Testis (tissue), 2 donors: ENCODE measurements at regions not wholly inside any gene's neighbourhood (a gene's known extent, or its start where the extent isn't known, plus 50 kb on each side); places are given as distances from the start of the nearest gene placed in this dataset.

Experiments
- CTCF ChIP-seq, 3 experiments: fragments of 450-650 bp in 2 of 3; fragments of 200-600 bp in 1 of 3; sonication (generic) in 1 of 3; IDR thresholded peaks; one replicate each; pipeline ENCODE4 v1.5.1; 2016 to 2019; ENCODE audit warnings: antibody characterized with exemption in 3 of 3, mild to moderate bottlenecking in 2 of 3, moderate library complexity in 1 of 3
- POLR2A ChIP-seq: fragments of 450-650 bp; IDR thresholded peaks from one replicate; pipeline ENCODE4 v1.6.1; 2017; ENCODE audit warnings: antibody characterized with exemption, mild to moderate bottlenecking, moderate library complexity

GRCh38 chr10:17510242-17510908 is 56.0 kb upstream of the ST8SIA6 start:
- no peak for TF ChIP-seq CTCF (IDR thresholded peaks at IDR 0.05)
- no peak for TF ChIP-seq POLR2A
